RWPE2 (cell line): ENCODE measurements at regions not wholly inside any gene's neighbourhood (a gene's known extent, or its start where the extent isn't known, plus 50 kb on each side); places are given as distances from the start of the nearest gene placed in this dataset.

Experiments used
- ATAC-seq: fragments of 200-7000 bp; cut with Tn5 transposase; 3 replicates; pipeline ENCODE4 v1.9.1; 2021; ENCODE audit warnings: low read depth
- DNase-seq: peaks from one replicate; pipeline ENCODE4 v3.0.0-alpha.2; 2020; ENCODE audit warnings: low spot score
- H3K27ac ChIP-seq: fragments of 450-650 bp; 2 replicates; pipeline ENCODE4 v1.5.1; 2017; ENCODE audit warnings: mild to moderate bottlenecking; ENCODE audit not compliant: poor library complexity, severe bottlenecking
- H3K27me3 ChIP-seq: fragments of 250-450 bp; sonication (Bioruptor Pico); 2 replicates; pipeline ENCODE4 v1.5.1; 2021; ENCODE audit warnings: mild to moderate bottlenecking, moderate library complexity; ENCODE audit not compliant: insufficient read depth, poor library complexity, severe bottlenecking
- H3K36me3 ChIP-seq: fragments of 250-450 bp; sonication (Bioruptor Pico); 2 replicates; pipeline ENCODE4 v1.5.1; 2020; ENCODE audit warnings: low read depth, mild to moderate bottlenecking, moderate library complexity
- H3K4me1 ChIP-seq: fragments of 250-450 bp; sonication (Bioruptor Pico); 2 replicates; pipeline ENCODE4 v1.5.1; 2021; ENCODE audit warnings: mild to moderate bottlenecking, moderate library complexity; ENCODE audit not compliant: insufficient read depth, poor library complexity, severe bottlenecking
- H3K4me3 ChIP-seq: fragments of 250-450 bp; sonication (Bioruptor Pico); 2 replicates; pipeline ENCODE4 v1.5.1; 2021; ENCODE audit warnings: mild to moderate bottlenecking, moderate library complexity; ENCODE audit not compliant: severe bottlenecking
- H3K9me3 ChIP-seq: fragments of 250-450 bp; sonication (Bioruptor Pico); 2 replicates; pipeline ENCODE4 v1.5.1; 2021; ENCODE audit warnings: mild to moderate bottlenecking, moderate library complexity; ENCODE audit not compliant: severe bottlenecking
- TF ChIP-seq, protein P1 (sequence below): fragments of 450-650 bp; IDR thresholded peaks from one replicate; pipeline ENCODE4 v1.5.1; 2017; ENCODE audit warnings: mild to moderate bottlenecking, moderate library complexity; ENCODE audit not compliant: poor library complexity, severe bottlenecking

DNA sequence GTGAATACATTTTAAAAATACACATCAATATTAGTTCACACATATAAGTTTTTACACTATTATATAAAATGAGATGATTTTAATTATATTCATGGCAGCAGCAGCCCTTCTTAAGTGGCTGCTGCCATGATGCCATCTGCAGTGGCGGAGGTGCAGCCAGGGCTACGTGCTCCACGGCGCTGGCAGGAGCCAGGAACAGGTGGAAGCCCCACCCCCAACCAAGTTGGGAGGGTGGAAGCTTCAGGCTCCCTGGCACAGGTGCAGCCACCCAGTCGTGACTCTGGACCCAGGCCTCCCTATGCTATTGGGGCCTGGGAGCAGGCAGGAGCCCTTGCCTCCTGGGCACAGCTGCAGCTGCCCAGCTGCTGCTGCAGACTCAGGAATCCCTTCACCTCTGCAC lies 646.9 kb upstream of the PCDH9 start:
- Histone ChIP-seq H3K4me3 (no peak overlapping the region), H3K27ac (no peak overlapping the region), H3K9me3 (no peaks in the 10 kb centered on the region), H3K4me1 (peaks cover 5% of the 10 kb centered on the region), H3K36me3 (no peaks in the 10 kb centered on the region), H3K27me3 (no peaks in the 10 kb centered on the region)
- ATAC-seq = no peak
- DNase-seq = no peak
- TF ChIP-seq, protein P1, sequence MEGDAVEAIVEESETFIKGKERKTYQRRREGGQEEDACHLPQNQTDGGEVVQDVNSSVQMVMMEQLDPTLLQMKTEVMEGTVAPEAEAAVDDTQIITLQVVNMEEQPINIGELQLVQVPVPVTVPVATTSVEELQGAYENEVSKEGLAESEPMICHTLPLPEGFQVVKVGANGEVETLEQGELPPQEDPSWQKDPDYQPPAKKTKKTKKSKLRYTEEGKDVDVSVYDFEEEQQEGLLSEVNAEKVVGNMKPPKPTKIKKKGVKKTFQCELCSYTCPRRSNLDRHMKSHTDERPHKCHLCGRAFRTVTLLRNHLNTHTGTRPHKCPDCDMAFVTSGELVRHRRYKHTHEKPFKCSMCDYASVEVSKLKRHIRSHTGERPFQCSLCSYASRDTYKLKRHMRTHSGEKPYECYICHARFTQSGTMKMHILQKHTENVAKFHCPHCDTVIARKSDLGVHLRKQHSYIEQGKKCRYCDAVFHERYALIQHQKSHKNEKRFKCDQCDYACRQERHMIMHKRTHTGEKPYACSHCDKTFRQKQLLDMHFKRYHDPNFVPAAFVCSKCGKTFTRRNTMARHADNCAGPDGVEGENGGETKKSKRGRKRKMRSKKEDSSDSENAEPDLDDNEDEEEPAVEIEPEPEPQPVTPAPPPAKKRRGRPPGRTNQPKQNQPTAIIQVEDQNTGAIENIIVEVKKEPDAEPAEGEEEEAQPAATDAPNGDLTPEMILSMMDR = no peak

DNA sequence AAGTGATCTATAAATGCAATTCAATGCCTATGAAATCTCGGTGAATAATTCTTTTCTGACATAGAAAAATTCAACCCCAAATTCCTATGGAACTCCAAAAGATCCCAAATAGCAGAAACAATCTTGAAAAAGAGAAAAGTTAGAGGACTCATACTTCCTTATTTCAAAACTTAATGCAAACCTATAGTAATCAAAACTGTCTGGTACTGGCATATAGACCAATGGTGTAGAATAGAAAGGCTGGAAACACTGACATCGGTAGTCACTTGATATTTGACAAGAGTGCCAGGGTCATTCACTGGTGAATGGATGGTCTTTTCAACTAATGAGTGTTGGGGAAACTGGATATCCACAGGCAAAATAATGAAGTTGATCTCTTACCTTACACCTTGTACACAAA lies 637.1 kb upstream of the PCDH9 start:
- Histone ChIP-seq H3K36me3 (no peaks in the 10 kb centered on the region), H3K27ac (no peak overlapping the region), H3K4me3 (no peak overlapping the region), H3K4me1 (no peaks in the 10 kb centered on the region), H3K9me3 (no peaks in the 10 kb centered on the region), H3K27me3 (no peaks in the 10 kb centered on the region)
- ATAC-seq = no peak
- DNase-seq = no peak
- TF ChIP-seq, protein P1 = no peak

DNA sequence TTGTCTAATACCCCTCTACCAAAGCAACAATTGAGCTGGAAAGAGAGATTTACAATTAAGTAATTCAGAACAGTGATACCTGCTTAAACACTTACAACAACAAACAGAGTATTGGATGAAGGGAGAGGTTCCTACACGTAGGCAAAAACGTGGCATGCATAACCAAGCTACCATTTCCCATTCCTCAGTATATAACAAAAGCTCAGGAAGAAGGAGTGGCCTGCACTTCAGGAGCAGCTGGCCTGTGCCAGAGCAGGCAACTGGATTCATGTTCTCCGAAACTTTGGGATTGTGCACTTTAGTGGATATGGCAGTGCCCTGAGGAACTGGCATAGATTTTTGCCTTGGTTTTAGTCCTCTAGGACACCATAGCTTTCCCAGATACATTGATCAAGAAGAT lies 630.2 kb upstream of the PCDH9 start:
- Histone ChIP-seq H3K4me1 (no peaks in the 10 kb centered on the region), H3K9me3 (no peaks in the 10 kb centered on the region), H3K27me3 (no peaks in the 10 kb centered on the region), H3K36me3 (no peaks in the 10 kb centered on the region), H3K27ac (no peak overlapping the region), H3K4me3 (no peak overlapping the region)
- TF ChIP-seq, protein P1 = no peak
- DNase-seq (no peak), ATAC-seq (no peak)

DNA sequence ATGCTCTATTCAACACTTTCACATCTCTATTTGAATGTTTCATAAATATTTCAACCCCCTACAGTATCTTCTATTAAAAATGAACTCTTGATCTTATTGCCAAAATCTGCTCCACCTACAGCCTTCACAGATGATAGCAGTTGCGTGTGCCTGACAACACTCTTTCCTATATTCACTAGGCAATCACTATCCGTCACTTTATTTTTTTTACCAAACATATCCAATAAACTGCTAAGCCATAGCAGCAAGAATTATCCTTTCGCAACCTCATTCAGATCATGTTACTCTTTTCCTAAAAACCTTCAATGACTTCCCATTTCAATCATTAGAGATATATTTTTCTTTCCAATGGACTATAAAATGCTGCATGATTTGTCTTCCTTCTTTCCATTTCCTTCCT lies 629.8 kb upstream of the PCDH9 start:
- H3K4me1 ChIP-seq = no peaks in the 10 kb centered on the region
- H3K27me3 ChIP-seq = no peaks in the 10 kb centered on the region
- no peak for DNase-seq
- no peaks in the 10 kb centered on the region for H3K9me3 ChIP-seq
- no peak overlapping the region for H3K4me3 ChIP-seq
- ATAC-seq = no peak
- TF ChIP-seq, protein P1 = no peak
- no peak overlapping the region for H3K27ac ChIP-seq
- no peaks in the 10 kb centered on the region for H3K36me3 ChIP-seq

DNA sequence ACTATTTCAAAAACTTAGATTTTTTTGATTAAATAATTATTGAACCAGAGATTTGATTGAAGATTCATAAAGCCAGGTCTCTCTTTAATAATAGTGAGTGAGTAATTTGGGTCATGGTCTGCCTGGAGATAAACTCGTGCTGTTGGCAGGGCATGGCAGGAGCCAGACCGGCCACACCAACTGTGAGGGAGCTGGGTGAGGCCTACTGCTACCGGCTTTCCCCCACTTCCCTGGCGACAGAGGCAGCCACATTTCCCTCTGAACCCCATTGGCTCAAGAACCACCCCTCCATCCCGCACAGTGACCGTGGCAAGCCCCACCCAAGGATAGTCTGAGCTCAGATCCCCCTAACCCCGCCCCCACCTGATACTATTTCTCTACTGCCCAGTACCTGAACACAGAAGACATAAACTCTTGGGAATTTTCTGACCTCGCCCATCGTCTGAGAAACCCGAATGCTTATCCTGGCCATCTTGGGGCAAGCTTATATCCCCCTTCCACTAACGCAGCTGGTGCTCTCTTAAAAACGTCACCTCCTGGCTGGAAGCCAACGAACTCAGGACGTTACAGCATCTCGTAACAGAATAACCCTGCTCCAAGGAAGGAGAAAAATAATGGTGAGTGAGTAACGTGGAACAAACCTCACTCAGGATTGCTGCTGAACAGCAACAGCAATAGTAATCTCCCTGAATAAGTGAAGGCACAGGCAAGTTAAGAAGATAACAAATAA lies 627.6 kb upstream of the PCDH9 start:
- Histone ChIP-seq H3K27me3 (no peaks in the 10 kb centered on the region), H3K4me3 (no peak overlapping the region)

More for the DNA sequence above, 627.6 kb upstream of the PCDH9 start:
- TF ChIP-seq, protein P1 = no peak
- Histone ChIP-seq H3K9me3 (no peaks in the 10 kb centered on the region), H3K4me1 (no peaks in the 10 kb centered on the region), H3K36me3 (no peaks in the 10 kb centered on the region), H3K27ac (no peak overlapping the region)
- ATAC-seq (no peak), DNase-seq (no peak)
